ENCODE measurements at regions not wholly inside any gene's neighbourhood (a gene's known extent, or its start where the extent isn't known, plus 50 kb on each side); places are given as distances from the start of the nearest gene placed in this dataset.

DNA sequence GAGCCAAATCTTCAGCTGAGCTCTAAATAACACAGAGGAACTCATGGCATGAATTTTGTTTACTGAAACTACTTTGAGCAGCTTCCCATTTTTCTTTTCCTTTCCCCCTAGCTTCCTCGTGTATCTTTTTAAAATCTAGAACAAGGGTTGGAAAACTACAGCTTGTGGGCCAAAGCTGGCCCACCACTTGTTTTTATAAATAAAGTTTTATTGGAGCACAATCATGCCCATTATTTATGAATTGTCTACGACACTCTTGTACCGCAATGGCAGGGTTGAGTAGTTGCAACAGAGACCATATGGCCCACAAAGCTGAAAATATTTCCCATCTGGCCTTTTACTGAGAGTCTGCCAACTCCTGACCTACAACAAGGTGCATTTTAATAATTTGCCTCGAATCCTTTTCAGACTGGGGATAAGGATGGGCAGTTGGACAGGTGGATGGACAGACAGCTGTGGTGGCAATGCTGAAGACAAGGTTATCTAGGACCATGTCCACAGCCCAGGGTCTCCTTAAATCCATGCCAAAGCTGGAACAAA, 87.7 kb downstream of the RMI2 start:
- intact Hi-C loops (cut with micrococcal nuclease; ENCODE audit: unreplicated experiment), result no loop called here
- no peaks in the 10 kb centered on the region for H3K4me1 ChIP-seq (ENCODE audit: insufficient read depth, low read length, poor library complexity, severe bottlenecking)
- no peaks in the 10 kb centered on the region for H3K9me3 ChIP-seq (ENCODE audit: low read depth, low read length, poor library complexity, severe bottlenecking)
- no TSS peak for BruUV-seq (replicated peaks)
- no peak overlapping the region for H3K27ac ChIP-seq (ENCODE audit: low read depth, low read length, poor library complexity, severe bottlenecking)
- DNase-seq (ENCODE audit: low spot score), result no peak
- TF ChIP-seq EZH2 (IDR thresholded peaks at IDR 0.05; ENCODE audit: borderline replicate concordance, low read depth, low read length, poor library complexity, severe bottlenecking), result no peak
- TF ChIP-seq, protein P1, sequence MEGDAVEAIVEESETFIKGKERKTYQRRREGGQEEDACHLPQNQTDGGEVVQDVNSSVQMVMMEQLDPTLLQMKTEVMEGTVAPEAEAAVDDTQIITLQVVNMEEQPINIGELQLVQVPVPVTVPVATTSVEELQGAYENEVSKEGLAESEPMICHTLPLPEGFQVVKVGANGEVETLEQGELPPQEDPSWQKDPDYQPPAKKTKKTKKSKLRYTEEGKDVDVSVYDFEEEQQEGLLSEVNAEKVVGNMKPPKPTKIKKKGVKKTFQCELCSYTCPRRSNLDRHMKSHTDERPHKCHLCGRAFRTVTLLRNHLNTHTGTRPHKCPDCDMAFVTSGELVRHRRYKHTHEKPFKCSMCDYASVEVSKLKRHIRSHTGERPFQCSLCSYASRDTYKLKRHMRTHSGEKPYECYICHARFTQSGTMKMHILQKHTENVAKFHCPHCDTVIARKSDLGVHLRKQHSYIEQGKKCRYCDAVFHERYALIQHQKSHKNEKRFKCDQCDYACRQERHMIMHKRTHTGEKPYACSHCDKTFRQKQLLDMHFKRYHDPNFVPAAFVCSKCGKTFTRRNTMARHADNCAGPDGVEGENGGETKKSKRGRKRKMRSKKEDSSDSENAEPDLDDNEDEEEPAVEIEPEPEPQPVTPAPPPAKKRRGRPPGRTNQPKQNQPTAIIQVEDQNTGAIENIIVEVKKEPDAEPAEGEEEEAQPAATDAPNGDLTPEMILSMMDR (conservative IDR thresholded peaks at IDR 0.05; ENCODE audit: low read depth, low read length), result no peak
- ChIA-PET POLR2A (ENCODE audit: low non-redundant PET) (no interaction called here), CTCF (no interaction called here)
- H3K36me3 ChIP-seq (ENCODE audit: insufficient read depth, low read length, poor library complexity, severe bottlenecking), result no peaks in the 10 kb centered on the region
- peaks cover 7% of the 10 kb centered on the region for H3K27me3 ChIP-seq (replicated peaks; ENCODE audit: insufficient read depth, low read depth, low read length, poor library complexity)
- H3K4me3 ChIP-seq (ENCODE audit: low read depth, low read length, poor library complexity, severe bottlenecking), result no peak overlapping the region

DNA sequence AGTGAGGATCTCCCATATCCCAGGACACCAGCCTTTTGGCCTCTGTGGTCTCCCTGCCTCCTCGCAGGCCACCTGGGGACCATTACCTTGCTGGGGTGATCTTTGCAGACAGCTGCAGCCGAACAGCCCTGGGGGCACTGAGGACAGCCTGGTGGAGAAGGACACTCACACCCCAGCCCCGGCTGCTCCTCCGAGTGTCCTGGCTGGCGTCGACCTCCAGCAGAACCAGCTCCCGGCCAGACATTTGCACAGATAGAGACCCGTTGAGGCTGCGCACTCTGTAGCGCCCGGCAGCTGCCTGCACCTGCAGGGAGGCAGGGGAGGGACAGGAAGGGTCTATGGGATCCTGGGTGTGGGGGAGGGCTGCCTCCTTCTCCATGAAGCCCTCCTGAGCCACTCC, 90.3 kb downstream of the RMI2 start:
- no peak overlapping the region for H3K4me3 ChIP-seq (ENCODE audit: low read depth, low read length, poor library complexity, severe bottlenecking)
- no TSS peak for BruUV-seq (replicated peaks)
- no peaks in the 10 kb centered on the region for H3K4me1 ChIP-seq (ENCODE audit: insufficient read depth, low read length, poor library complexity, severe bottlenecking)
- no peaks in the 10 kb centered on the region for H3K36me3 ChIP-seq (ENCODE audit: insufficient read depth, low read length, poor library complexity, severe bottlenecking)
- TF ChIP-seq, protein P1 (conservative IDR thresholded peaks at IDR 0.05; ENCODE audit: low read depth, low read length), result no peak
- no peak for TF ChIP-seq EZH2 (IDR thresholded peaks at IDR 0.05; ENCODE audit: borderline replicate concordance, low read depth, low read length, poor library complexity, severe bottlenecking)
- no peak overlapping the region for H3K27ac ChIP-seq (ENCODE audit: low read depth, low read length, poor library complexity, severe bottlenecking)
- intact Hi-C loops (cut with micrococcal nuclease; ENCODE audit: unreplicated experiment), result no loop called here
- H3K27me3 ChIP-seq (replicated peaks; ENCODE audit: insufficient read depth, low read depth, low read length, poor library complexity), result peaks cover 7% of the 10 kb centered on the region
- H3K9me3 ChIP-seq (ENCODE audit: low read depth, low read length, poor library complexity, severe bottlenecking), result no peaks in the 10 kb centered on the region
- ChIA-PET POLR2A (ENCODE audit: low non-redundant PET) (interaction anchor here (0.6 kb wide), 1 partner anchor 184 kb away, joined by 3 read pairs; no protein-coding TSS in a partner anchor), CTCF (no interaction called here)
- no peak for DNase-seq (ENCODE audit: low spot score)

DNA sequence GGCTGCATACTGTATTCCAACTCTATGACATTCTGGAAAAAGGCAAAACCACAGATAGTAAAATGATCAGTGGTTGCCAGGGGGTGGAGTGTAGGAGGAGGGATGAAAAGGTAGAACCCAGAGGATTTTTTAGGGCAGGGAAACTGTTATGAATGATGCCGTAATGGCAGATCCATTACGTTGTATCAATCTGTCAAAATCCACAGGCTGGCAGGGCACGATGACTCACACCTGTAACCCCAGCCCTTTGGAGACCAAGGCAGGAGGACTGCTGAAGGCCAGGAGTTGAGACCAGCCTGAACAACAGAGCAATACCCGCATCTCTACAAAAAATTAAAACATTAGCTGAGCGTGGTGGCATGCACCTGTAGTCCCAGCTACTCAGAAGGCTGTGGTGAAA, 91.8 kb downstream of the RMI2 start:
- no TSS peak for BruUV-seq (replicated peaks)
- CTCF ChIA-PET, result no interaction called here
- H3K27me3 ChIP-seq (replicated peaks; ENCODE audit: insufficient read depth, low read depth, low read length, poor library complexity), result peaks cover 12% of the 10 kb centered on the region
- no peak for DNase-seq (ENCODE audit: low spot score)
- POLR2A ChIA-PET (ENCODE audit: low non-redundant PET), result no interaction called here
- intact Hi-C loops (cut with micrococcal nuclease; ENCODE audit: unreplicated experiment), result no loop called here
- no peak overlapping the region for H3K27ac ChIP-seq (ENCODE audit: low read depth, low read length, poor library complexity, severe bottlenecking)
- H3K4me3 ChIP-seq (ENCODE audit: low read depth, low read length, poor library complexity, severe bottlenecking), result no peak overlapping the region
- TF ChIP-seq, protein P1 (conservative IDR thresholded peaks at IDR 0.05; ENCODE audit: low read depth, low read length), result no peak
- no peak for TF ChIP-seq EZH2 (IDR thresholded peaks at IDR 0.05; ENCODE audit: borderline replicate concordance, low read depth, low read length, poor library complexity, severe bottlenecking)
- H3K4me1 ChIP-seq (ENCODE audit: insufficient read depth, low read length, poor library complexity, severe bottlenecking), result no peaks in the 10 kb centered on the region
- no peaks in the 10 kb centered on the region for H3K9me3 ChIP-seq (ENCODE audit: low read depth, low read length, poor library complexity, severe bottlenecking)
- no peaks in the 10 kb centered on the region for H3K36me3 ChIP-seq (ENCODE audit: insufficient read depth, low read length, poor library complexity, severe bottlenecking)

Data from A673 (cell line).